GM12878 (cell line): ENCODE measurements at regions not wholly inside any gene's neighbourhood (a gene's known extent, or its start where the extent isn't known, plus 50 kb on each side); places are given as distances from the start of the nearest gene placed in this dataset.
A peak's percentile ranks its signal among the peaks of the same experiment; 100 is the strongest.

Experiments
- ATAC-seq: fragments of 200-7000 bp; cut with Tn5 transposase; 3 replicates; pipeline ENCODE4 v1.9.1; 2020; ENCODE audit warnings: mild to moderate bottlenecking, moderate library complexity
- BruUV-seq: library from RNA; stranded (reverse); fragments of 400-500 nt; replicated peaks from 2 replicates; lab custom pipeline; 2021; lab: Mats Ljungman, UMichigan
- CTCF ChIA-PET: fragments of 300-600 bp; sonication (Branson Sonifier 250); formaldehyde crosslinking; extraction: SDS; loops from one replicate; lab custom pipeline; 2021; ENCODE audit warnings: inconsistent platforms; lab: Yijun Ruan, JAX
- POLR2A ChIA-PET: fragments of 350-600 bp; formaldehyde crosslinking; extraction: SDS; loops from one replicate; lab custom pipeline; 2021; ENCODE audit warnings: inconsistent platforms; lab: Charles Lee
- RAD21 ChIA-PET: fragments of 300-600 bp; sonication (Branson Sonifier 250); formaldehyde crosslinking; loops from one replicate; lab custom pipeline; 2023; ENCODE audit warnings: antibody characterized with exemption; ENCODE audit not compliant: unreplicated experiment; lab: Charles Lee
- SMC1A ChIA-PET: fragments of 300-600 bp; sonication (Branson Sonifier 250); formaldehyde crosslinking; loops from one replicate; lab custom pipeline; 2023; ENCODE audit not compliant: unreplicated experiment, uncharacterized antibody; lab: Charles Lee
- DNase-seq: peaks from one replicate; pipeline ENCODE4 v3.0.0-alpha.2; 2011; ENCODE audit warnings: low read depth, low spot score
- FAIRE-seq: peaks from 3 replicates; lab custom pipeline; 2011; peaks lifted over from hg19 to GRCh38; lab: Jason Lieb, UNC
- H2AFZ ChIP-seq: 2 replicates; pipeline ENCODE4 v1.6.0; 2011; ENCODE audit warnings: low read depth, low read length, control low read depth; ENCODE audit not compliant: control insufficient read depth
- H3K27ac ChIP-seq: 2 replicates; pipeline ENCODE4 v1.5.1; 2011; ENCODE audit warnings: control low read depth; ENCODE audit not compliant: control insufficient read depth, insufficient read depth
- H3K27me3 ChIP-seq, 2 experiments: replicated peaks in 1 of 2; 2 replicates each; pipeline versions ENCODE4 v1.6.0 to v1.6.1; 2011; ENCODE audit warnings: low read length in 1 of 2; ENCODE audit not compliant: control insufficient read depth in 2 of 2, insufficient read depth in 2 of 2
- H3K36me3 ChIP-seq, 2 experiments: 2 replicates each; pipeline ENCODE4 v1.5.1; 2011; ENCODE audit warnings: low read length in 1 of 2; ENCODE audit not compliant: control insufficient read depth in 2 of 2, insufficient read depth in 2 of 2
- H3K4me1 ChIP-seq: 2 replicates; pipeline ENCODE4 v1.6.1; 2011; ENCODE audit warnings: mild to moderate bottlenecking, low read length, moderate library complexity, mixed read lengths; ENCODE audit not compliant: control insufficient read depth, insufficient read depth
- H3K4me2 ChIP-seq: 2 replicates; pipeline ENCODE4 v1.6.0; 2011; ENCODE audit warnings: control low read depth; ENCODE audit not compliant: control insufficient read depth, insufficient read depth
- H3K4me3 ChIP-seq: fragments of 200-600 bp; sonication (generic); 2 replicates; pipeline ENCODE4 v1.5.1; 2016
- H3K79me2 ChIP-seq: 2 replicates; pipeline ENCODE4 v1.6.0; 2011; ENCODE audit warnings: low read length; ENCODE audit not compliant: control insufficient read depth, insufficient read depth
- H3K9ac ChIP-seq: 2 replicates; pipeline ENCODE4 v1.8.0; 2011; ENCODE audit warnings: low read length, control low read depth, mixed read lengths; ENCODE audit not compliant: control insufficient read depth, insufficient read depth
- H3K9me3 ChIP-seq: replicated peaks from 3 replicates; pipeline ENCODE4 v1.5.1; 2011; ENCODE audit warnings: mild to moderate bottlenecking, low read length; ENCODE audit not compliant: control insufficient read depth, insufficient read depth
- H4K20me1 ChIP-seq: 2 replicates; pipeline ENCODE4 v1.6.0; 2011; ENCODE audit not compliant: control insufficient read depth, insufficient read depth
- CBX3 ChIP-seq: fragments of 200-600 bp; sonication (generic); IDR thresholded peaks from 2 replicates; pipeline ENCODE4 v1.6.1; 2016; ENCODE audit warnings: low read depth, borderline replicate concordance
- EED ChIP-seq: sonication (generic); IDR thresholded peaks from 2 replicates; pipeline ENCODE4 v1.6.1; 2016; ENCODE audit warnings: antibody characterized with exemption, low read depth
- GATAD2B ChIP-seq: fragments of 450-650 bp; conservative IDR thresholded peaks from 2 replicates; pipeline ENCODE4 v1.6.1; 2017; ENCODE audit warnings: low read depth, mild to moderate bottlenecking, moderate library complexity
- MTA3 ChIP-seq: IDR thresholded peaks from 2 replicates; pipeline ENCODE4 v1.6.1; 2012; ENCODE audit warnings: low read length, inconsistent platforms, borderline replicate concordance
- SMAD1 ChIP-seq: fragments of 450-650 bp; IDR thresholded peaks from 2 replicates; pipeline ENCODE4 v1.6.1; 2018; ENCODE audit warnings: mild to moderate bottlenecking, low read depth; ENCODE audit not compliant: partially characterized antibody
- SMARCA5 ChIP-seq: fragments of 450-650 bp; IDR thresholded peaks from 2 replicates; pipeline ENCODE4 v1.6.1; 2017; ENCODE audit warnings: mild to moderate bottlenecking
- SMC3 ChIP-seq: IDR thresholded peaks from 2 replicates; pipeline ENCODE4 v1.6.1; 2011; ENCODE audit warnings: low read length, improper control_type of control experiment, borderline replicate concordance
- SRF ChIP-seq, 2 experiments: IDR thresholded peaks; 2 replicates each; pipeline ENCODE4 v1.6.1; 2011; ENCODE audit warnings: low read depth in 2 of 2, low read length in 2 of 2, mild to moderate bottlenecking in 1 of 2, moderate library complexity in 1 of 2
- SUPT20H ChIP-seq: IDR thresholded peaks from 2 replicates; pipeline ENCODE4 v1.6.1; 2011; ENCODE audit warnings: low read depth, mild to moderate bottlenecking, low read length, moderate library complexity, borderline replicate concordance; ENCODE audit not compliant: control insufficient read depth
- ZBED1 ChIP-seq: IDR thresholded peaks from 2 replicates; pipeline ENCODE4 v1.6.1; 2016; ENCODE audit warnings: borderline replicate concordance
- ZNF384 ChIP-seq: IDR thresholded peaks from 2 replicates; pipeline ENCODE4 v1.6.1; 2012; ENCODE audit warnings: low read depth, mild to moderate bottlenecking, low read length, improper control_type of control experiment, borderline replicate concordance
- WGBS: methylation state at CpG from one replicate; pipeline ENCODE4 v1.1.6; 2016; ENCODE audit warnings: low lambda C conversion rate; ENCODE audit not compliant: insufficient replicate concordance, insufficient coverage; ENCODE audit errors: missing lambda C conversion rate; 5-methylcytosine and 5-hydroxymethylcytosine counted together
- in situ Hi-C: fragments of 300-500 bp; cut with MboI; formaldehyde crosslinking; loops from 9 replicates; pipeline ENCODE4 v1.14.3; 2018; ENCODE audit warnings: mixed read lengths
- intact Hi-C: fragments of 100-400 bp; cut with micrococcal nuclease; formaldehyde crosslinking; loops from one replicate; pipeline ENCODE4 v1.14.2; 2022; ENCODE audit not compliant: unreplicated experiment
- TF ChIP-seq, protein P1 (sequence below): IDR thresholded peaks from 2 replicates; pipeline ENCODE4 v1.6.1; 2012; ENCODE audit warnings: mild to moderate bottlenecking, low read depth, low read length
- TF ChIP-seq, protein P2 (sequence below), 3 experiments: IDR thresholded peaks in 2 of 3; conservative IDR thresholded peaks in 1 of 3; 2 replicates each; pipeline ENCODE4 v1.5.1; 2011; ENCODE audit warnings: low read depth in 3 of 3, low read length in 3 of 3, mild to moderate bottlenecking in 3 of 3, control low read depth in 2 of 3, moderate library complexity in 2 of 3, inconsistent platforms in 1 of 3, mixed read lengths in 1 of 3; ENCODE audit not compliant: control insufficient read depth in 2 of 3, insufficient read depth in 1 of 3; ENCODE audit errors: extremely low read depth in 1 of 3
- TF ChIP-seq, protein P3 (sequence below): fragments of 150-350 bp; IDR thresholded peaks from 2 replicates; pipeline ENCODE4 v1.6.1; 2016; ENCODE audit warnings: low read depth, low read length

DNA sequence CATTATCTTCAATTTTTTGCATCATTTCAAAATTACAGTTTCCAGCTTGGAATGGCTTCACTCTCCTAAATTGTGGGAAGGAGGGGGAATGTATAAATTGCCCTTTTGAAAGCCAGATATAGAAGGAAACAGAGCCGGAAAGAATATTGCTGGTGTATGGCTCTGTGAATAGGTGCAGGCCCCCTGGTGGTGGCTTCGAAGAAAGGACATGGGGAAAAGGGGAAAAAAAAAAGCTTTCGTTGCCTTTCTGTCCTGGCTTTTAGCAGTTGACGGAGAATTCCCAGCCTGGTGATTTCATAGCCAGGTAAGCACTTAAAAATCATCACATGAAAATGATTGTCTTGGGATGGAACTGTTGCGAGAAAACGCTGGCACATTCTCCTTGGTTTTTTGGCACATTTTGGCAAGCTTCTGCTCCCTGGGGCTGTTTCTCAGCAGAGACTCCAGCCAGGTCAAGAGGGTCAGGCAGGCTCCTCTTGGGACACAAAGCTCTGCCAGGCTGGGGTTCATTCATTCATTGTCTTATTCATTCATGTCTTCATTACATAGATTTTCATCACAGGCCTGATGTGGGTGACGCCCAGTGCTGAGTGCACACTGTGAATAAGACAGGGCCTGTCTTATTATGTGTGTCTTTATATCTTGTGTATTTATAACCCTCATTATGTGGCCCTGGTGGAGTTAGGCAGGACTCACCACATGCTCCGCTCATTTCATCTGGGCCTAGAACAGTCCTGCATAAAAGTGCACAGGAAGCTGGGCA lies 300.0 kb upstream of the TPM1 start:
- H3K4me1 ChIP-seq: no peaks in the 10 kb centered on the region
- H3K9ac ChIP-seq: no peak overlapping the region
- no peaks in the 10 kb centered on the region for H4K20me1 ChIP-seq
- H3K27ac ChIP-seq: no peak overlapping the region
- CTCF ChIA-PET: interaction anchor here (0.6 to 2.6 kb wide), 17 partner anchors 9 to 527 kb away, joined by 3 to 13 read pairs (median 4); no protein-coding TSS in a partner anchor
- 34% methylated on average over 8 of the region's 8 CpGs for WGBS
- H3K9me3 ChIP-seq: no peaks in the 10 kb centered on the region
- H3K36me3 ChIP-seq: no peaks in the 10 kb centered on the region
- ATAC-seq (peak; percentile 87), DNase-seq (no peak), FAIRE-seq (peak; percentile 57)
- peaks cover 0 to 2% of the 10 kb centered on the region in 2 experiments; a peak in 2 of 4 replicates for H3K27me3 ChIP-seq
- H3K4me3 ChIP-seq: no peak overlapping the region
- BruUV-seq: no TSS peak
- intact Hi-C loops (no loop called here), in situ Hi-C loops (no loop called here)
- H2AFZ ChIP-seq: no peak overlapping the region
- RAD21 ChIA-PET: interaction anchor here (1.4 to 1.5 kb wide), 2 partner anchors 54 to 351 kb away, joined by 3 to 4 read pairs; no protein-coding TSS in a partner anchor
- POLR2A ChIA-PET: no interaction called here
- no peaks in the 10 kb centered on the region for H3K79me2 ChIP-seq
- H3K4me2 ChIP-seq: no peak overlapping the region
- SMC1A ChIA-PET: interaction anchor here (0.7 to 1.2 kb wide), 6 partner anchors 9 to 465 kb away, joined by 3 read pairs; no protein-coding TSS in a partner anchor
- TF ChIP-seq GATAD2B (no peak), SUPT20H (no peak), SMARCA5 (no peak), EED (no peak), ZBED1 (no peak), ZNF384 (peak; percentile 72; the same call in 1 of the 2 replicates), SMC3 (peak; percentile 57; the same call in 1 of the 2 replicates), MTA3 (no peak), SRF (IDR thresholded peaks at IDR 0.05; ENCODE audit: low read depth in 2 of 2, low read length in 2 of 2) (no peak), CBX3 (no peak), SMAD1 (no peak)
- TF ChIP-seq, protein P1, sequence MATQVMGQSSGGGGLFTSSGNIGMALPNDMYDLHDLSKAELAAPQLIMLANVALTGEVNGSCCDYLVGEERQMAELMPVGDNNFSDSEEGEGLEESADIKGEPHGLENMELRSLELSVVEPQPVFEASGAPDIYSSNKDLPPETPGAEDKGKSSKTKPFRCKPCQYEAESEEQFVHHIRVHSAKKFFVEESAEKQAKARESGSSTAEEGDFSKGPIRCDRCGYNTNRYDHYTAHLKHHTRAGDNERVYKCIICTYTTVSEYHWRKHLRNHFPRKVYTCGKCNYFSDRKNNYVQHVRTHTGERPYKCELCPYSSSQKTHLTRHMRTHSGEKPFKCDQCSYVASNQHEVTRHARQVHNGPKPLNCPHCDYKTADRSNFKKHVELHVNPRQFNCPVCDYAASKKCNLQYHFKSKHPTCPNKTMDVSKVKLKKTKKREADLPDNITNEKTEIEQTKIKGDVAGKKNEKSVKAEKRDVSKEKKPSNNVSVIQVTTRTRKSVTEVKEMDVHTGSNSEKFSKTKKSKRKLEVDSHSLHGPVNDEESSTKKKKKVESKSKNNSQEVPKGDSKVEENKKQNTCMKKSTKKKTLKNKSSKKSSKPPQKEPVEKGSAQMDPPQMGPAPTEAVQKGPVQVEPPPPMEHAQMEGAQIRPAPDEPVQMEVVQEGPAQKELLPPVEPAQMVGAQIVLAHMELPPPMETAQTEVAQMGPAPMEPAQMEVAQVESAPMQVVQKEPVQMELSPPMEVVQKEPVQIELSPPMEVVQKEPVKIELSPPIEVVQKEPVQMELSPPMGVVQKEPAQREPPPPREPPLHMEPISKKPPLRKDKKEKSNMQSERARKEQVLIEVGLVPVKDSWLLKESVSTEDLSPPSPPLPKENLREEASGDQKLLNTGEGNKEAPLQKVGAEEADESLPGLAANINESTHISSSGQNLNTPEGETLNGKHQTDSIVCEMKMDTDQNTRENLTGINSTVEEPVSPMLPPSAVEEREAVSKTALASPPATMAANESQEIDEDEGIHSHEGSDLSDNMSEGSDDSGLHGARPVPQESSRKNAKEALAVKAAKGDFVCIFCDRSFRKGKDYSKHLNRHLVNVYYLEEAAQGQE: no peak
- TF ChIP-seq, protein P2, sequence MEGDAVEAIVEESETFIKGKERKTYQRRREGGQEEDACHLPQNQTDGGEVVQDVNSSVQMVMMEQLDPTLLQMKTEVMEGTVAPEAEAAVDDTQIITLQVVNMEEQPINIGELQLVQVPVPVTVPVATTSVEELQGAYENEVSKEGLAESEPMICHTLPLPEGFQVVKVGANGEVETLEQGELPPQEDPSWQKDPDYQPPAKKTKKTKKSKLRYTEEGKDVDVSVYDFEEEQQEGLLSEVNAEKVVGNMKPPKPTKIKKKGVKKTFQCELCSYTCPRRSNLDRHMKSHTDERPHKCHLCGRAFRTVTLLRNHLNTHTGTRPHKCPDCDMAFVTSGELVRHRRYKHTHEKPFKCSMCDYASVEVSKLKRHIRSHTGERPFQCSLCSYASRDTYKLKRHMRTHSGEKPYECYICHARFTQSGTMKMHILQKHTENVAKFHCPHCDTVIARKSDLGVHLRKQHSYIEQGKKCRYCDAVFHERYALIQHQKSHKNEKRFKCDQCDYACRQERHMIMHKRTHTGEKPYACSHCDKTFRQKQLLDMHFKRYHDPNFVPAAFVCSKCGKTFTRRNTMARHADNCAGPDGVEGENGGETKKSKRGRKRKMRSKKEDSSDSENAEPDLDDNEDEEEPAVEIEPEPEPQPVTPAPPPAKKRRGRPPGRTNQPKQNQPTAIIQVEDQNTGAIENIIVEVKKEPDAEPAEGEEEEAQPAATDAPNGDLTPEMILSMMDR (IDR thresholded peaks at IDR 0.05 in 2 of 3, conservative IDR thresholded peaks at IDR 0.05 in 1 of 3; ENCODE audit: control insufficient read depth in 2 of 3, extremely low read depth in 1 of 3, insufficient read depth in 1 of 3, low read depth in 3 of 3, low read length in 3 of 3): peak; percentile 69 to 87 (median 85)
- TF ChIP-seq, protein P3, sequence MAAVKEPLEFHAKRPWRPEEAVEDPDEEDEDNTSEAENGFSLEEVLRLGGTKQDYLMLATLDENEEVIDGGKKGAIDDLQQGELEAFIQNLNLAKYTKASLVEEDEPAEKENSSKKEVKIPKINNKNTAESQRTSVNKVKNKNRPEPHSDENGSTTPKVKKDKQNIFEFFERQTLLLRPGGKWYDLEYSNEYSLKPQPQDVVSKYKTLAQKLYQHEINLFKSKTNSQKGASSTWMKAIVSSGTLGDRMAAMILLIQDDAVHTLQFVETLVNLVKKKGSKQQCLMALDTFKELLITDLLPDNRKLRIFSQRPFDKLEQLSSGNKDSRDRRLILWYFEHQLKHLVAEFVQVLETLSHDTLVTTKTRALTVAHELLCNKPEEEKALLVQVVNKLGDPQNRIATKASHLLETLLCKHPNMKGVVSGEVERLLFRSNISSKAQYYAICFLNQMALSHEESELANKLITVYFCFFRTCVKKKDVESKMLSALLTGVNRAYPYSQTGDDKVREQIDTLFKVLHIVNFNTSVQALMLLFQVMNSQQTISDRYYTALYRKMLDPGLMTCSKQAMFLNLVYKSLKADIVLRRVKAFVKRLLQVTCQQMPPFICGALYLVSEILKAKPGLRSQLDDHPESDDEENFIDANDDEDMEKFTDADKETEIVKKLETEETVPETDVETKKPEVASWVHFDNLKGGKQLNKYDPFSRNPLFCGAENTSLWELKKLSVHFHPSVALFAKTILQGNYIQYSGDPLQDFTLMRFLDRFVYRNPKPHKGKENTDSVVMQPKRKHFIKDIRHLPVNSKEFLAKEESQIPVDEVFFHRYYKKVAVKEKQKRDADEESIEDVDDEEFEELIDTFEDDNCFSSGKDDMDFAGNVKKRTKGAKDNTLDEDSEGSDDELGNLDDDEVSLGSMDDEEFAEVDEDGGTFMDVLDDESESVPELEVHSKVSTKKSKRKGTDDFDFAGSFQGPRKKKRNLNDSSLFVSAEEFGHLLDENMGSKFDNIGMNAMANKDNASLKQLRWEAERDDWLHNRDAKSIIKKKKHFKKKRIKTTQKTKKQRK: no peak
